NCI-H1436 treated with DMSO at 0.1 percent for 48 hours (cell line): ENCODE measurements at regions not wholly inside any gene's neighbourhood (a gene's known extent, or its start where the extent isn't known, plus 50 kb on each side); places are given as distances from the start of the nearest gene placed in this dataset.

Experiments
- DNase-seq: peaks from one replicate; lab custom pipeline; 2025; lab: John Stamatoyannopoulos, UW

- DNase-seq: no peak
Observed at GRCh38 chr12:78792052-78792698, 72.4 kb upstream of the SYT1 start.

GRCh38 chr12:78793491-78793890 is 71.1 kb upstream of the SYT1 start:
- DNase-seq: no peak

GRCh38 chr12:78793982-78794381 is 70.6 kb upstream of the SYT1 start:
- no peak for DNase-seq

GRCh38 chr12:78795934-78796445 is 68.6 kb upstream of the SYT1 start:
- no peak for DNase-seq

GRCh38 chr12:78797196-78797931 is 67.2 kb upstream of the SYT1 start:
- no peak for DNase-seq

- DNase-seq: no peak
Observed at GRCh38 chr12:78799649-78800048, 64.9 kb upstream of the SYT1 start.

GRCh38 chr12:78802593-78802992 is 62.0 kb upstream of the SYT1 start:
- DNase-seq: no peak

GRCh38 chr12:78804262-78804661 is 60.3 kb upstream of the SYT1 start:
- no peak for DNase-seq
